GM18507 (cell line): ENCODE measurements at regions not wholly inside any gene's neighbourhood (a gene's known extent, or its start where the extent isn't known, plus 50 kb on each side); places are given as distances from the start of the nearest gene placed in this dataset.

Experiments
- DNase-seq: peaks from one replicate; pipeline ENCODE4 v3.0.0; 2011; ENCODE audit warnings: low read depth; ENCODE audit not compliant: insufficient read length; ENCODE audit errors: extremely low spot score
- FAIRE-seq: peaks from 2 replicates; lab custom pipeline; 2011; peaks lifted over from hg19 to GRCh38; lab: Jason Lieb, UNC

DNA sequence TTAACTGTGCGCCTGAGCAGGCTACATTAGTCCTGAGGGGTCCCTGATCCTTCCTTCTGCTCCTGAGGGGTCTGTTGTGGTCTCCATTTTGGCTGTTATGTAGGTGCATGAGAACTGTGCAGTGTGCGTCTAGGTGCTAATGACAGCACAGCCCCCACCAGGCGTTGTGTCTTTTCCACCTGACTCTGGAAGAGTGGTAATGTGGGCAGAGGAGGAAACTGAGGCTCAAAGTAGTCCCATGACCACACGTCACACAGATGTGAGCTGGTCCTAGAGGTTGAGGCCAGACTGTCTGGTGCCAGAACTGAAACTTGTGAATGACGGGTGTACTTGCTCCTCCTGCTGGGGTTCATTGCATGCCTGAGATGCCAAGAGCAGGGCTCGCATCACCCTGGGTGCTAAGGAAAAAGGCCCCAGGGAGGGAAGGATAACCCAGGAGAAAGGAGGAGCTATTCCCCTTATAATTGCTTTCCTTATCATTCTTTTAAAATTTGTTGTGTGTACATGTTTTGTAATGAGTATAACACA lies 111.8 kb downstream of the SLC25A47 start:
- FAIRE-seq (no peak), DNase-seq (no peak)

DNA sequence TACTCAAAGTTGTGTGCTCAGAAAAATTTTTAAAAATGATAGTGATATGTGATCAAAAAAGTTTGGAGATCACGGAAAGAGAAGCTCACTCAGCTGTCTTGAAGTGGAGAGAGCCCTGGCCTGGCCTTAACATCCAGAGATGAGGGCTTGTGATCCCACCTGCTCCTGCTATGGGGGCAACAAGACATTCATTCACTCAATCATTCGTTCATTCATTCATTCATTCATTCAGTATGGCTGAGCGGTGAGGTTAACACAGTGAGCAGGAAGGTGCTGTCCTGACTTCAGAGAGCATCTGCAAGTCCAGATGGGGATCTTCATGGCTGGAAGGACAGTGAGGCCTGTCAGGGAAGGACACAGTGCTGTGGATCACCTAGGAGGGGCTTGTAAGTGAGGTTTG lies 112.3 kb downstream of the SLC25A47 start:
- DNase-seq (no peak), FAIRE-seq (no peak)

DNA sequence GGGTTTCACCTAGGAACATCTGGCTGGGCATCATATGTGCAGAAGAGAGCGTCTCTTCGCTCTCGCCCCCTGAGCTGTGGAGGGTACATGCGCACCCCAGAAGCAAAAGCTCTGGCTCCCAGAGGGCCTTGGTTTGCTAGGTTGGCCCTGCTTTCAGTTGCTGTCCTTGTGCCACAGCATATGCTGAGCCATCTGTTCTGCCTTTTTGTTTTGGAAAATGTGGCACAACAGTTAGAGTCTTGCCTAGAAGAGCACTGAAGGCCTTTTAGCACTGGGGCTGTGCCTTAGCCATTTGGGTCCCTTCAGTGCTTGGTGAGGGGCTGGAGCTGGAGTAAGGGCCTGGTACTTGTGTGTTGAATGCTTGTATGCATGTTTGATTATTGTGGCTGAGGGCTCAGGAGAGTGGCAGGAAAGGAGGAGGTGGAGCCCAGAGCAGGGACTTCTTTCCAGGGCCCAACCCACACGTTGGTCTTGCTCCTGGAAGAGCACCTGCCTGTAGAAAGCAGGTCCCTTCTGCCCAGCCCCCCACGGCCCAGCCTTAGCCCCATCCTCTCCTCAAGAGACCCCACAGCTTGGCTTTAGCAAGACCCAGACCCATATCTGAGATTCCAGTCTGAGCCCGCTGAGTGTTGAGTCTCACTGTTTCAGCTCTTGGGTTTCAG lies 113.7 kb downstream of the SLC25A47 start:
- DNase-seq (no peak), FAIRE-seq (no peak)

DNA sequence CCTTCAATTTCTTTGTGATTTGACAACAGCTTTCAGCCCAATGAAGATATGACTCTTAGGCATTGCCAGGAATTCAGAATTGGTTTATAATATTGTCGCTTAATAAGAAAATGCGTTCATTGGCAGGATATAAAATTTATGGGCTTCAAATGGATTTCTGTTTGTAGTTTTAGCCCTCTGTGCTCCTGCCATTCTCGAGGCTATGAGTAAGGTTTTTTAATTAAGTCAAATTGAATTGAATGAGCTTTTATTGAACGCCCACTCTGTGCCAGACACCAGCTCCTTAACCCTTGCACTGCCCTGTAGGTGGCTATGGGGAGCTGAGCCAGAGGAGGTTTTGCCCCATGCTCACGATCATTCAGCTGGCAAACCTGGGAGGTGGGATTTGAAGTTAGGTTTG lies 115.1 kb downstream of the SLC25A47 start:
- no peak for FAIRE-seq
- DNase-seq: no peak

DNA sequence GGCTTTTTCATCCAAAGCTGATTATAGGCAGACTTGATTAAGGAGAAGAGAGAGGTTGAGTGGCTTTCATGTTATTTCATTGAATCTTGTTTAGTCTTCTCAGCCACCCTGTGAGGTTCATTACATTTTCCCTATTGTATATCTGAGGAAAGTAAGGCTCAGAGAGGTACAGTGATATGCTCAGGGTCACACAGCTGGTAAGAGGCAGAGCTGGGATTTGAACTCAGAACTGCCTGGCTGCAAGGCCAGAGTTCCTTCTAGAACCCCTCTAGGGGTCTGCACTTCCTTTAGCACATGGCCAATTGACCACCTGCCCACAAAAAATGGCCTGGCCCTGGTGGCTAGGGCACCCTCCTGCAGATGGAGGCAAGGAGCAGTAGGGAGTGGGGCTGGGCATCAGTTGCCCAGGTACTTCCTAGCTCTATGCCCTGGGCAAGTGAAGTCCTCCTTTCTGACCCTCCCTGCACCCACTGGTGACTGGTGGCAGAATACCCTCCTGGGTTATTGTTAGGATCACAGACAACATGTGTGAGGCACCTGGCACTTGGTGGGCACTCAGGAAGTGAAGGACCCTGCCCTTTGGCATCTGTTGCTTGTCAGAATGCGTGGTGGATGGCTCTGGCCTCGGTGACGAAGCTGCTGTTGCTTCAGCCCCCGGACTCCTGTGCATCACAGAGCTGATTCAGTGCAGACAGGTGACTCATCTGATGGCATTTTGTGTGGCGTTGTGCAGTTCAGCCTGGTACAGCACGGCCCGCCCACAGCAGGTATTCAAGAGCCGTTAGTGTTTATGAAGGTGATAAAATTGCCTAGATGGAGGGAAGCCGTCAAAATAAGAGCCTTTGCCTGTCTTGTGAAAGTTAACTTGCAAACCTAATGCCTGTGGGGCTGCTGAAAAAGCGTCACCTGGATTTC lies 115.8 kb downstream of the SLC25A47 start:
- no peak for DNase-seq
- FAIRE-seq: no peak

DNA sequence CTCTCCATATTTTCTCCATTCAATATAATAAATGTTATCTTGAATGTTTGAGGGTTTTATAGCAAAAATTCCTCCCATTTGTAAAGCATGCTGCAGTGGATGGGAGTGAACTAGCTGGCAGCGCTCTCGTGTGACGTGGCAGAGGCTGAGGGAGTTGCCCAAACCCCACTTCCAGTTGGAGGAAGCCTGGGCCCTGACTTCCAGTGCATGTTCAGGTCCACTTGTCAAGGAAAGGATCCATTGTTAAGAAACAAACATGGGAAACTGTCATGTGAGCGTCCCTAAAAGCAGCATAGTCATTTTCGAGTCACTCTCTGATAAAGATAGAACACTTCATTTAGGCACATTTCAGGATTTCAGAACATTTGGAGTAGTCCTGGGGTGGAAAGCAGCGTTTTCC lies 116.6 kb downstream of the SLC25A47 start:
- FAIRE-seq: no peak
- no peak for DNase-seq

DNA sequence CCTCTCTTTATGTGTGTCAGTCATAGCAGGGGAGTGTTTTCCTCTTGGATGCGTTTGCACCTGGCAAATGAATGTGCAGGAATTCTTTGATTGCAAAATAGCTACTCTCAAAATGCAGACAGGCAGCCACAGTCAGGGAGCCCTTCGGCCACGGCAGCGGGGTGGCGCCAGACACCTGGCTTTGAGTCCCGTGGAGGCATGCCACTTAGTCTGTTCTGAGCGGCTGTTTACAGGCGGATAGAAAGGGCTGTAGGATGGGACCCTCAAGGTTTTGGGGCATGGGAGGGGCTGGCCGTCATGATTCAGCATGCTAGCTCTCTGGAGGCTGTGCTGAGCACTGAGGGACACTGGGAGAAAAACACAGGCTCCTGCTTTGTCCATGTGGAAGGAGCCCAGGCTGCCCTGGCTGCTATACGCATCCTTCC lies 117.1 kb downstream of the SLC25A47 start:
- FAIRE-seq: no peak
- DNase-seq: no peak

DNA sequence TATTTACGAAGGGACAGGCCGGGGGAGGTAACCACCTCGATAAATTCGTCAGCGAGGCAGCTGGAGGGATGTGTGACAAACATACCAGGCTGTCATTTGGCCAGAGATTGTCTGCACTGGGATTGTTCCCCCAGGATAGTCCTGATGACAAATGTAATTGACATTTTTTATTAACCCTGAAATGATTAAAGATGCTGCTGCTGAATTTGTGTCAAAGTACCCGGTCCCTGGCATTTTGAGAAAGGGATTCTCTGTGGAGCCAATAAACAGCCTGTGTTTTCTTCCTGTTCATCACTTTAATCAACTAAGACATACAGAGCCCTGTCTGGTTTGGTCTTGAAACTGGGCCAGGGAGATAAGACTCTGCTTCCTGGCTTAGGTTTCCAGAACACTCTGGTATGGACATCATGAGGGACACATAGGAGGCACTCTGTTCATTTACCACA lies 117.6 kb downstream of the SLC25A47 start:
- FAIRE-seq: no peak

DNA sequence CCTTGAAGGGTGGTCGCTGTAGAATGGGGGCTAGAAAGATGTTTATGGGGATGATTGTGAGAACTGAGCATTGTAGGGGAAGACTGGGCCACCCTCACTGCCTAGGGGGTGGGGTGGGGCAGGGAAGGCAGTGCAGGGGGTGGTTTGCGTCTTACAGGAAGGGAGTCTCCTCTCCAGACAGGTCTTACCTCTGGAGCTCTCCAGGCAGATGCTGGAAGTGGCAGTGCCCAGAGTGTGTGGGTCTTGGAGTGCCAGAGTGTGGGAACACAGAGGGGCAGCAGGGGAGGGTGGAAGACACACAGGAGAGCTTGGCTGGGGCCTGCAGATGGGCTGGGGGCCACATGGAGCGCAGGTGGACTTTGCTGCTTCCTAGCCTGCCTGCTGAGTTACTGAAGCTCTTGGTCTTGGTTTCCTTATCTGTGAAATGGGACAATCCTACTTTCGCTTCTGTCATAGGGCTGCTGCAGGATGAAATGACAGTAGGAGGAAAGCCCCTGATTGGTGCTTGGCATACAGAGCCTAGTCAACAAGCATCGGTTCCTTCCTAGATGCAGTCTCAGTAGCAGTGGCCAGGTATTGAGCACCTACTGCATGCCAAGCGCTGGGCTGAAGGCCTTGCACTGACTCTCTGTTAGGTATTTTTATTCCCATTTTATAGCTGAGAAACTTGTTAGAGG lies 118.3 kb downstream of the SLC25A47 start:
- FAIRE-seq: no peak
- DNase-seq: no peak

More for the DNA sequence above, 117.6 kb downstream of the SLC25A47 start:
- DNase-seq: no peak

DNA sequence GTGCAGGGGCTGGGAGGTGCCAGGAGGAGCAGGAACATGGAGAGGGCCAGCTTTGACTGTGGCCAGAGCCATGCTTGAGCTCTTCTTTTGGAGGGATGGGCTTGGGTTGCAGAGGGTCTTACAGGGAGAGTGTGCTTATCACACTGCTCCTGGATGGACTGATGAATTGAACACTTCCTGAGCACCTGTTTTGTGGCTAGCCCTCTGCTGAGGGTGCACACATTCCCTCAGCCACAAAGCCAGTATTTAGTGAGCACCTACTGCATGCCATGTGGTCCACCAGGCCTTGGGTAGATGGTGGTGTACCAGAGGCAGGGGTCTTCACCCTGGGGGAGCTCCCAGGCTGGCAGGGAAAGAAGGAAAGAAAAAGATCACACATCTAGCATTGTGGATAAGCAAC lies 118.9 kb downstream of the SLC25A47 start:
- no peak for FAIRE-seq
- no peak for DNase-seq

DNA sequence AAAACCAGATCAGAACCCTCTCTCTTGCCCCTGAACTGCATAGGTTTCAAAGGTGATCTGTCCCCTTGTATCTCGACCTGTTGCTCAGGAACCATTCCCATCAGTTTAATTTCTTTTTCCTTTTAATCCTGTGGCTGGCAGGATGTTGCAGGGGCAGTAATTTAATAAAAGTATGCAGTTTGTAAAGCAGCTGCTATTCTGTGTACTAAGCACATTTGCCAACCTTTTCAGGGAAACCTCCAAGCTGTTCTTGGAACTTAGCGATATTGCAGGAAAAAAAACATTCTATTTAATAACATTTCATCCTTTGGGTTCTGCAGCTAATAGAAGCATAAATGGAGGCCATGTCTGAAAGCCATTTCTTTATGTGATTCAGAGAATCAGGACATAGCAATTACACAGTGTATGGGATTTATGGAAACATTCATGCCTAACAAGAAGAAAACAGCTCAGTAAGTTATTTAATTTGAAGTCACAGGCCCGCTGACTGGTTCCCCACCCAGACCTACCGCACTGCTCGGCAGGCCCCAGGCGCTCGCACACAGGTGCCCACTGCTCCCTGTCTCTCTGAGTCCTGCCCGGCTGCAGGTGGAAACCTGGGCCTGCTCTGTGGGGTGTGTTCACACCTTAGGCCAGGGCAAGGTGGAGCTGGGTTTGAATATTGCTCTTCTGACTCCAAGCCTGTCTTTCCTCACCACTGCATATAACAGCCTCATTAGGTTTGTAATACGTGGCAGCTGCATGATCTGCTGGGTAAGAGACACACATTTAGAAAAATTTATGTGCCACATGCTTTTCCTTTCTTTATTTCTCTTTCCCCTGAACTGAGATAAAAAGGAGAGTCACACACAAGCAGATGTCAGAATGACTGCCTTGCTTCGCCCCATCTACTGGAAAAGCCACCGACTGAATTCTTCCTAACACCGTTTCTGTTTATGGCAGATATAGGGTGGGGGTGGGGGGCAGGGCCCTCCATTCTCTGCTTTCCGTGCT lies 119.7 kb downstream of the SLC25A47 start:
- DNase-seq: no peak
- no peak for FAIRE-seq

DNA sequence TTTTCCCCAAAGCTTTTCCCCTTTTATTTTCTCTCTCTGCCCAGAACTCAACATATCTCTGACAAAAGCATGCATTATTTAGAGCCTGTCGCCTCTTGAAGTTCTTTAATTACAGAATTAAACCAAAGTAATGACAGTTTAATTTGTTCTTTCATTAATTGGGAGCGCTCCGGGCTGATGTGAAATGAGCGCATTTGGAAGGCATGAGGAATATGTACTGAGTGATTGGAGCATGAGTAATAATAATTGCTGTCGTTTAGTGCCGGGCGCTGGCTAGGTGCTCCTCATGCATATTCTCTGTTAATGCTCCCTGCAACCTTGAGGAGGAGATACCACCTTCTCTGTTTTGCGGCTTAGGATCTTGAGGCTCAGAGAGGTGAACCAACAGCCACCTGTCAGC lies 120.5 kb downstream of the SLC25A47 start:
- no peak for DNase-seq
- FAIRE-seq: no peak

DNA sequence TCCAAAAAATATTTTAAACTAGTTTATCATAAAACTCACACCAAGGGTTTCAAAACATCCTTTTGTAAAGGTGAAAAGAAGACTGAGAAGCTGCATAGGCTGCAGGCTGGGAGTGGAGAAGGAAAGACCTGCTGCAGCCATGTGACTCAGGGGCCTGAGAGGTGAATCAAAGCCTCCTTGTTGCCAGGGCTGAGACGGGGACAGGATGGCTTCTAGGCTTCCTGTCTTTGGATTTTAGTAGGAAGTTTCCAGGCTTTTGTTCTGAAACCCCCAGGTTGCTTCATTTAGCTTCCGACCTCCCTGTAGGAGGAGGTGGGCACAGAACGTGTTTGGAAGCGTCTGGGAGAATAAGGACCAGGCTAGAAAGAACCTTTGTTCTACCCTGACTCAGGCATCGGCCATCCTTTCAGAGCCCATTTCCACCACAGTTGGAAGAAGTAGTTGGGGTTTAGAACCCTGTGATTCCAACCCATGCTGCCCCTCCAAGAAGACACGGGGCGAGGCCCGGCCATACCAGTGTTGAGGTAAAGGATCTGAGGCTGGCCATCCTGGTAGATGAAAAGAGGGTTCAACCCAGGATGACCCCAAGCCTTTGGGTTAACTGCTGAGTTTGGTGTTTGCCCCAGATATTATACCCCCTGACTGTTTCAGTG lies 122.4 kb downstream of the SLC25A47 start:
- no peak for DNase-seq
- FAIRE-seq: no peak

DNA sequence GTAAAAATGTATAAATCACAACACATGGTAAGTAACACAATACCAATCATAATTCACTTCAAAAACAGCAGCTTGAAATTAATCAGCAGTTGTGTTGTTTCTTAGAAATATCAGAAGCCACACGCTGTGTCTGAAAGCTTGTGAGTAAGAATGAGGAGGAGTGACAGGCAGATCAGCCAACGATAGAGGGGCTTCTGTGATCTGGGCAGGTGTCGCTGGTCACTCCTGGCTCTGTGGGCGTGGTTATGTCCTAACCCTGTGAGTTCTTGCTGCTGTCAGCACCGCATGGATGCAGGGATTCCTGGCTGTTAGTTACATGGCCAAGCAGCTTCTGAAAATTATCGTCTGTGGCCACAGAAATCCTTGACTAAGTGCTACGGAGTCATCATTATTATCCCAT lies 123.4 kb downstream of the SLC25A47 start:
- FAIRE-seq (no peak), DNase-seq (no peak)

DNA sequence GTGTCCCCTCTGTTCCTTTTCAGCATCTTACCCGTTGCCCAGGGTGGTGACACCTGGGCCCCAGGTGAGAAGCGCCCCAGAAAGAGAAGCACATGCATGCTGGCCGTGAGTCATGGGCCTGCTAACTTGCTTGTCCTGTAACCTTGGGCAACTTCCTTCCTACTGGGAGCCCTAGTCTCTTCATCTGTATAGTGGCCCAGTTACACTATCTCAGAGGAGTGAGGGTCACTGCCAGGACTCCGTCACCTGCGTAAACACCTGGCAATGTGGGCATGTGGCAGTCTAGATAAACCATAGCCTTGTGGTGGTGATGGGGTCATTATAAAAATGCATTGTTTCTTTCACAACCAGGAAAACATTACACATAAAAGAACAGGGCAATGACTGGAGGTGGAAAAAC lies 125.2 kb downstream of the SLC25A47 start:
- FAIRE-seq (no peak), DNase-seq (no peak)

DNA sequence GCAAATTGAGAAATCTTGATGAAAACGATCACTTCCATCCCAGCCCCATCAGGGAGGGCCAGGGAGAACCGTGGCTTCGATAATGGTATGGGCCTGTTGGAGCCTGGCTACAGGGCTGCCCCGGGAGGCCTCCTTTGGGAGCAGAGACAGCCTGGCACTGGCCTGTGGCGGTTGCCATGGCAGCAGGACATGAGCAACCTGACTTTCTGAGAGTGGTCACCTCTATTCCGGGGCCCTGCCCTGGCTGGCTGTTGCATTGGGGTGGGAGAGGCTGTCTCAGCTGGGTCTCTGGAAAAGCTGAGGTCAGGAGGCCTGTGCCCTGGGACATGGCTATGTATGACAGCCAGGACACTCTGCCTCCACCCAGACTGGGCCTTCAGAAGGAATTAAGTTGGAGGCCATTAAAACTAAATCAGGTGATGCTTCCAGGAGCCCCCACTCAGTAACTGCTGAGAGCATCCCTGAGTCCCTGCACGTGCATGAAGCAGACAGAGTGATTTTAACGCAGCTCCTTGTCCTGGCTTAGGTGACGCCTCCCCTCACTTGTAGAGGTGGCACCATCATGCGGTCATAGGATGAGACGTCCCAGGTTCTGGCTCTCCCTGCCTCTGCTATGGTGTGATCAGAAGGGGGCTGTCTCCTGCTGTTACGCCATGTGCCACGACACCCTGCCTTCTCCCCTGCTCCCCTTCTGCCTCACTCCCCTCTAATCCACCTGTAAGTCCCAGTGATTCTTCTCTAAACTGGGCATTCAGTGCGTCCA lies 126.3 kb downstream of the SLC25A47 start:
- DNase-seq: no peak
- no peak for FAIRE-seq

DNA sequence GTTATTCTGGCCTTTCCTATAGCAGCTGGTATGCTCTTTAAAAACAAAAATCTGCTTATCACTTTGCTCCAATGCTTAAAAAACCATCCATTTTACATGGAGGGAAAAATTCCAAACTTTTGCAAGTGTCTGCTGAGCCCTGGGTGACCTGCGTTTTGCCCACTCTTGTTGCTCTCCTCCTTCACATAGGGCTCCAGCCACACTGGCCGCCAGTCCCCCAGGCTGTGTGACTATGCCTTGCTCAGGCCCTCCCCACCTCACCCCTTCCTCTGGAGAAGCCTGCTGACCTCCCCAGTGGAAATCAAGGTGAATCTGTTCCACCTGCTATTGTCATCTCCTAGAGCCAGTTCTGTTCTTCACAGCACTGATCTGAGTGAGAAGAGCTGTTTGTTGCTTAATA lies 126.9 kb downstream of the SLC25A47 start:
- FAIRE-seq (no peak), DNase-seq (no peak)

DNA sequence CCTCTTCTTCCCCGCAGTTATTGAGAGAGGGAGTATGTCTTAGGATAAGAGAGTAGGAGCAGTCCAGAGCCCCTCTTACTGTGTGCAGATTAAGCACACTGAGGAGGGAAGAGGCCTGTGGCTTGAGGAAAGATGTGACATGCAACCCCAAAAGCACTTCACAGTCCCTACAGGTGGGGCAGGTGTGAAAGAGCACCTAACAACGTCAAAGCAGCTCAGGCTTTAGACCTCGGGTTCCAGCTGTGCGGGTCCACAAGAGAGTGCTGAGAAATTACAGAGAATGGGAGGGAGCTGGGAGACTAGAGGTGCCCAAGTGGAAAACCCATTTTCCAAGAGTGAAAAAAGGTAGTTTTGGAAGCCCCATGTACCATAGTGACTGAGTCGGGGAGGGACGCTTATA lies 127.6 kb downstream of the SLC25A47 start:
- FAIRE-seq (no peak), DNase-seq (no peak)
